ENCODE measurements at regions not wholly inside any gene's neighbourhood (a gene's known extent, or its start where the extent isn't known, plus 50 kb on each side); places are given as distances from the start of the nearest gene placed in this dataset.
"Not testable (repeated sequence)": the region's sequence is repeated elsewhere in the genome, so short reads cannot be mapped to it uniquely, and the experiment has no call there.

DNA sequence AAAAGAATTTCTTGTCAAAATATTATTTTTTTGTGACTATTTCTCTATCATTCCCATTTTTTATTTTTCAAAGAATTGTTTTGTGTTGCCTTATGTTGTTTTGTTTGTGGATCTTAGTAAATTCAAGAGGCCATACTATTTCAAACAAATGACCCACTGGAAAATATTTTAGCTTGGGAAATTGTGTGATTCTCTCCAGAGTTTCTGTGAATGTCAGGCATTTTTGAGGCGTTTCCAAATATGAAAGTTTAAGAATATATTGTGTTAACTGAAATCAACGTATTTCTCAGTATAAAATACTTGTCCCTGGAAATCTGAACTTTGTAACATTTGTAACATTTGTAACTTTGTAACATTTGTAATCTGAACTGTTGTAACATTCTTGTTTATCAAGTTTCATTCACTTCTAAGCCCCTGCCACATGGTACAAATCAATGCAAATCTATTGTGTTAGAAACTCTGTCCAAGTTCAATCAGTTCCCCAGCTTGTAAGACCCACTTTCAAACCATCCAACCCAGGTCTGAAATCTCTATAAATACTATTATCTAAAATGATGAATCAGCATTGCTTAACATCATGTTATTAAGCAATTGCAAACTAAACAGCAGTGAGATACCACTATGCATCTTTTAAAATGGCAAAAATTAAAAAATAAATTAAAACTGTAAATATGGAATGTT is 465.4 kb upstream of the GRID2 start:
- no peak for DNase-seq (ENCODE audit: low read depth, low spot score)

DNA sequence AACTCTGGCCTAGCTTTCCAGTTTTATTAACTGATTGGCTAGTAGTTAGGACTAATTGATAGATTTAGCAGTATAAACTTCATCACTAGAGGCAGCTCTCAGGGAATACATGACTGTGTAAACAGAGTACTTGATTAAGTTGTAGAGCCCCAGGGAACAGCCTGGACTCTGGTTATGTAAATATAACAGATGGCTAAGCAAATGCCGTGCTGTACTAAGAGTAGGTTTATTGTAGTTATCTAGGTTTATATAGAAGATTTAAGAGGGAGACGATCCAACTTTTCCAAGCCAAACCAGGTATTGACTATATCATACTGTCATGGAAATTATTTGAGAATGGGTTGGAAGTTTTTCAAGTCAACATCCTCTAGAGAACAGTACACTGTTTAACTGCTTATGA is 463.4 kb upstream of the GRID2 start:
- DNase-seq (ENCODE audit: low read depth, low spot score) = no peak

DNA sequence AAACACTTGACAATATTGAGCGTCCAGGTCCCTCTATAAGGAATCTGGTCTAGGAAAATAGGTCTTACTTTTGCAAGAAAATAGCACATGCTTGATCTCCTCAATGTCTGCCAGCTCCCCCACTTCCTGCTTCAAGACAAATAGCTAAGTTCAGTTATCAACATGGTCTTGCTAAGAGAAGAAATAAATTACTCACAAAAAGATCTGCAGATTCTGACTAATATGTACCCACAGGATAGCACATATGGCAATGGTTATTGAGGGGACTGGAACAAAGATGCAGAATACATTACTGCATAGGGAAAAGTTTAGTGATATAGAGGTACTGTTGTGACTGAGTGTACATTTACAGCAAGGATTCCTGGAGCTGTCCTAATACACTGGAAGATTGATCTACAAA is 457.5 kb upstream of the GRID2 start:
- DNase-seq (ENCODE audit: low read depth, low spot score) = no peak

DNA sequence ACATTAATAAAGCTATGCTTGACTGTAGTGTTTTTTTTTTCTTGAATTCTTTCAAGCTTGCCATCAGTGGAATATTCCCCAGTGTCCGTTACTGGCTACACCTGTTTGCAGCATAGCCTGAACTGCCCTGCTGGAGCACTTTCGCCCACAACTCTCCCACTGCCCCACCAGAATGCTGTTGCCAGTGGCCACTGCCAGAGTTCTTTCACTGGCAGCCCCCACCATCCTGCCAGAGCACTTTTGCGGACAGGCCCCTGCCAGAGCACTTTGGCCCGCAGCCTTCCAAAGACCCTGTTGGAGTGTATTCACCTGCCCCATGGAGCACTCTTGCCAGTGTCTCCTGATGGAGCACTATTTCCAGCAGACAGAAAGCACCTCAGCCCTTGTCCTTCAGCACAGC is 452.3 kb upstream of the GRID2 start:
- no peak for DNase-seq (ENCODE audit: low read depth, low spot score)

DNA sequence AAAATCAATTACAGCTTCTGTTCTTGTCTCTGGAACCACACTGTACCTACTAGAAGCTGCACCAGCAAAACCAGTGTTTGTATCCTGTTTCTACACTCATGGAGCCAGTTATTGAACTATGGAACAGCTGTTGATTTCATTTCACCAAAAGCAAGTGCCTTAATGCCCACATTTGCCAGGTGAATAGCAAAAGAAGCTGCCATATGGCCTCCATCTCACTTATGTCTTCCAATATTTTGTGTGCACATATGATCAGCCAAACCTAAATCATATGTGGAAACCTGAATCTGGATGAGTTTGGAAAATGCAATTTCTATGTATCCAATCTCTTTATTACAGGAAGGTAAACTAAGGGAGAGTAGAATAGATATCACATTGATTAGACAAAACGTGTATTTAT is 415.8 kb upstream of the GRID2 start:
- DNase-seq (ENCODE audit: low read depth, low spot score) = no peak

DNA sequence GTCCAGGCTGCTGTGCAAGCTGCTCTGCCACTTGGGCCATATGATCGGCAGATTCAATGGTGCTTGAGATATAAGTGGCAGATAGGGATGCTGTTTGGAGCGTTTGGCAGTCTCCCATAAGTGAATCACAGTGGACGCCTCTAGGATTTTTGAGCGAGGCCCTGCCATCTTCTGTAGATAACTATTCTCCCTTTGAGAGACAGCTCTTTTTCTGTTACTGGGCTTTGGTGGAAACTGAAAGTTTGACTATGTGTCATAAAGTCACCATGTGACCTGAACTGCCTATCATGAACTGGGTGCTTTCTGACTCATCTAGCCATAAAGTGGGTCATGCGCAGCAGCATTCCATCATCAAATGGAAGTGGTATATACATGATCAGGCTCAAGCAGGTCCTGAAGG is 412.5 kb upstream of the GRID2 start:
- not testable (repeated sequence) for DNase-seq (ENCODE audit: low read depth, low spot score)

DNA sequence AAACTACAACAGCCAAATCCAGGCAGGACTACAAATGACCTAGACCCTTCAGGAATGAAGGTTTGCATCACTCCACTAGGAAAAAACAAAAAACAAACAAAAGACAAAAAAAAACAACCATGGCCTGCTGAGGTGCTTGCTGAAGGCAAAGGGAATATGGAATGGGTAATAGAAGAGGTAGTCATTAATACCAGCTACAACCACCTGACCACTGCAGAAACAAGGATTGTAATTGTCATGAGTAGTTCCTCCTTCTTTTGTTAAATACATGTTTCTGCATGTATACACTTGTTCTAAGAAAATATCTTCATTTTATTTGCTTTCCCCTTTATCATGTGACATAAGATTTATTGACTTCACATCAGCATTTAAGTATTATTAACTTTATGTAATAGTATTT is 409.8 kb upstream of the GRID2 start:
- DNase-seq (ENCODE audit: low read depth, low spot score) = no peak

DNA sequence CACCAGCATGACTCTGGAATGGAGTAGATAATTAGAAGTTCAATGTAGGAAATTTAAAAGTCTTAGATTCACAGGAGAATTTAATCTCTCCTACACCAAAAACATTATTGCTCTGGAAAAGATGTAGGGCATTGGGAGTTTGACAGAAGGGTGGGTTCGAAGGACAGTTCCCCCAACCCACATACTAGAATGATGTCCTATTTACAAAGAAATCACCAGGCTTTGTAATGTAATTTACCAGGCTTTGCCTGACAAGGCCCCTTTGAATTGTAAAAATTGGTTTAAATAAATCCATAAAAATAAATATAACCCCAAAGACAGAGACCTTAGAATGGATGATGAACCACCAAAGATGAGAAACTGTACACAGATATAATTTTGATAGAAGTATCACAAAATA is 399.2 kb upstream of the GRID2 start:
- no peak for DNase-seq (ENCODE audit: low read depth, low spot score)

DNA sequence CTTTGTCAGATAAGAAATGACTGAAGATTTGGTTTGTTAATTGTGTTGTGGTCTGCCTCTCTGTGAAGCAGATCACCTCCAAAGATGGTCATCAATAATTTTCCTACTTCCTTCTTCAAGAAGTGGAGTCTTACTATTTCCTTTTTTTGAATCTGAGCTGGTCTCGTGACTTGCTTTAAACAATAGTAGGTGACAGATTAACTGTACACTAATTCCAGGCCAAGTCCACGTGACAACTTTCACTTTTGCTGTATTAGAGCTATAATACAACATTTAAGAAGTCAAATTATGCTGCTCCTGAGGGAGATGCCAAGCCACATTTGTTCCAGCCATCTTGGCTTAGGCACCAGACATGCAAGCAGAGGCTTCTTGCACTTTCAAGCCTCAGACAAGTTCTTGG is 393.8 kb upstream of the GRID2 start:
- no peak for DNase-seq (ENCODE audit: low read depth, low spot score)

DNA sequence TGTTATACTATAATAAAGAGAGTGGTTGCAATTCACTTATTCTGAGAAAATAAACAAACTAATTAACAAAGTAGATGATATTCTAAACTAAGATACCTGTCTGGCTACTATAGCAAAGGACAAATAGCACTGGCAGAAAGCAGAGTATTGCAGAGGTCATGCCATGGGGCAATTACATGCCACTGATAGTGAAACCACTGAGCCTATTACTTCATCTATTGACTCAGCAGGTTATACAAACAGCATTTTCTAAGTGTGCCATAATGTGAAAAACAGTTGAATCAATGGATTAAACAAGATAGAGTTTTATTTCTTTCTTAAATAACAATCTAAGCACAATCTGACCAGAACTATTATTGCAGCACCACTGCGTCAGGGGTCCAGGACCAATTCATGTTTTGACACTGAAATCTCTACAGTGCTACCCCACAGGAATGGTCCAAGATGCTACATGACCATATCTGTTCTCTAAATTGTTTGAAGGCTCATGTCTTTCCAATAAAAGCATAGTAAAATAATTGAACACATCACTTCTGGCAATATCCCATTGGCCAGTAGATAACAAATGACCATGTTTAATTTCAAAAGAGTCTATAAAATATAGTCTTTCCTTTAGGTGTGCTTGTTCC is 389.5 kb upstream of the GRID2 start:
- DNase-seq (ENCODE audit: low read depth, low spot score) = no peak

DNA sequence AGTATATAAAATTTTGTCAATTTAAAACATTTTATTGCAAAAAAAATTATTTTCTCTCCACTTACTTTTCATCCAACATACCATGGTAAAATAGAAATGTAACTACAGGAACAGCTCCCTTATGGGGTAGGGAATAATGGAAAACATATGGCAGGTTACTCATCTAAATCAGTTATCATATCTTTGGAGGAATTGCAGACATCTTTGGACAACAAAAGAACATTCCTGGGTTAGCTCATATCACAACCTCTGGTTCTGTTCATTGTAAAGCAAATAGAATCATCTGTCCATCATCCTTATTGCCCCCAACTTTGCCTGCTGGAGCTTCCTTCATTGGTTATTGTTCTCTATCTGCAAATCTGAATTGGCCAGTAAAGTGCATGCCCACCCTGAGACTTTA is 387.5 kb upstream of the GRID2 start:
- DNase-seq (ENCODE audit: low read depth, low spot score) = no peak

DNA sequence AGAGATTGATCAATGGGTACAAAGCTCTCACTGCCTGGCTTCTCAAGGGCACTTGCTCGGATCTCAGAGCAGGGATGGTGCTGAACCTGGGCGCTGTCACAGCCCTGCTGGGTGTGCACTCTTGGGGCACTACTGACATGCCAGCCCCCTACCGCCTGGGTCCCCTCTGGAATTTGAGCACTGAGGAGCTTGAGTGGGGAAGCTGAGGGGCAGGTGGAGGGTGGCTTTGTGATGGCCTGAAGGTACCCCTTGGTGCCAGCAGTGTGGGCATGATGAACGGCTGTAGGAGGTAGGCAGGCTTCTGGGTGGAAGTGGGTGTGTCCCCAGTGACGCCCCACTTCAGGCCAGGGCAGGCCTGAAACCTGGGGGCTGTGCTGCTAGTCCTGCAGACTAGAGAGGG is 379.1 kb upstream of the GRID2 start:
- no peak for DNase-seq (ENCODE audit: low read depth, low spot score)

DNA sequence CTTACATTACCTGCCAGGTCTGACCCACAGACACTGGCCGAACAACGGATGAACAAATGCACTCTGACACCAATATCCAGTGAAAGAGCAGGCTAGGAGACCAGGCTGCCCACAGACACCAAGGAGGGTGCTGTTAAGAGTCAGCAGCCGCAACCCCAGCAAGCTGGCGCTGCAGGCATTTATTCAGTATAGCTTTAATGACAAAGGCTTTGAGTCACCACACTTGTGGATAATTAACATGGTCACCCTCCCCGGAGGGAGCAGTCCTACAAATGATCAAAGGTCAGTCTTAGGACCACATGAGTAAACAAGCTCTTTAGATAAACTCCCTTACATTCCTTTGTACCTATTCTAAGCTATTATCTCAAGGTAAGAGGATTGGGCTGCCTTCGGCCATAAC is 368.5 kb upstream of the GRID2 start:
- no peak for DNase-seq (ENCODE audit: low read depth, low spot score)

DNA sequence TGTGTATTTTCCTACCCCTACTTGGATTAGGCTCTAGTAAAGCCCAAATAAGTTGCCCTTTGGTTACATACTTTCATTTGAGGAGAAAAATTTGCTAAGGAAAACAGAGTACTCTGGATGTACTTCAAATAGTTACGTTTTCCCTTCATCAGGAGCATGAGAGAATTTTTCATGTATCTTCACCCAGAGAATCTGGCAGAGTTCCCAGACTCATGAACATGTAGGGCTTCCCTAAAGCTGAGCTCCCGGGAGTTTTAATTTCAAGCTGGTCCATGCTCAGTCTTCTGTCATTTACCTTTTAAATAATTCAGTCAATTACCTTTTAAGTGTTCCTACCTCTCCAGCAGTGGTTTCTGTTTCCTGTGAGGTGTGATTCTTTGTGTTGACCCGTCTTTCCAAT is 367.5 kb upstream of the GRID2 start:
- DNase-seq (ENCODE audit: low read depth, low spot score) = no peak

DNA sequence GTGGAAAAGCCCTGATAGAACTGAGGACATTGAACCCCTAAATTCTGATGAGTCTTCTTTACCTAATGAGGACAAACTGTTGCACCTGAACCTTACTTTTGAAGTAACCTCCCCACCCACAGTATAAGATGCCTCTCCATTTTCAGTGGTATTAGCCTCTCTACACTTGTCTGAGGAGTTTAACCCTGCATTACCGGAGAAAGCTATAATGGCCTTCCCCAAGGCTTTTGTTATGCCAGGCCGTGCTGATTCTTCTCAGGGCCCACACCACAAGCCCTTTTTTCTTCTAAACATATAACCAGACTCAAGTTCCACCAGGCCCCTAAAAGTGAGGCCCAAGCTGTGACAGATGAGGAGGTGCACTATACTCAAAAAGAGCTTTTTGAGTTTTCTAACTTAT is 345.8 kb upstream of the GRID2 start:
- no peak for DNase-seq (ENCODE audit: low read depth, low spot score)

DNA sequence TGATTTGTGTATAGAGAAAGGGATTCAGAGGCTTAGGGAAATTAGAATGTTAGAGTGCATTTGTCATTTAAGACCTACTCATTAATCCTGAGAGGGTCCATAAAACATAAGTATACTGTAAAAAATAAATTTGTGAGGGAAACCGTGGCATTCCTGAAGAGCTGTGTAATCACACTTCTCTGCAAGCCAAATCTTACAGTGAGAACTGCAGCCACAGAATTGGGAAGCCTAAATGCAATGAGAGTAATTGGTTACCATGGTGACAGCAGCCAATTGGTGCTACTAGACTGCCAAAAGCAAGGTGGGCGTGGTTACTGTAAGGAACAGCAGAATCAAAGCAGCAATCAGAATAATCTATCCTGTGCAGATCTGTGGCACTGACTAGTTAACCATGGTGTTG is 345.2 kb upstream of the GRID2 start:
- DNase-seq (ENCODE audit: low read depth, low spot score) = peak; percentile 35

DNA sequence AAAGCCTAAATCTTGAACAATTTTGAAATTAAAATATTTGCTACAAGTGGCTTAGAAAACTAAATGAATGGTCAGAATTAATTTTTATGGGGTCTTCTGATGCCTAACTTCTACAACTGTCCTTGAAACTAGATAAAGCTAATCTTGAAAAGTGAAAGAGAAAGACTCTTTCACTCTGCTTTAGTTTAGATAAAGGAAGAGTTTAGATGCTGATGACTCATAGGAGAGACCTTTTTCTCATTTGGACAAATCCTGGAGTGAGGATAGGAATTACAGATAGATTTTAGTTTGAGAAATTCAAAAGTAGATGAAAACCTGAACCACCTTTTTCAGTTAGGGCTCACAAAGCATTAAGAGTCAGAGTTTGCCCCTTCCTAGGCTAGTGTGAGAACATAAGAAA is 342.3 kb upstream of the GRID2 start:
- no peak for DNase-seq (ENCODE audit: low read depth, low spot score)

DNA sequence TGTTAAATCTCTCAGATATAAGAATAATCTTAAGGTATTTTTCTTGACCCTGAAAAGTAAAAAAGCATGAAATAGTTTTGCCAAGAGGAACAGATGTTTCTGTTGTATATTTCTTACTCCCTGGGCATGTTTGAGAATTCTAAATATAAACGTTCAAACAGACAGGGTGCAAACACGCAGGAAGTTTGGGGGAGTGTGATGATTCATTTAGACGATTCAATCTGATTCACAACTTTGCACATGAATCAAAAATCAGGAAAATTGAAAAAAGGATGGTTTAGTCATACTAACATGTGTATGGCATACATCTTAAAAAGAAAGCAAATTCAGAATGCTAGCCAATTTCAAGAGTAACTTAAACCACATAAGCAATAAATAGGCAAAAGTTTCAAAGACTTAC is 340.3 kb upstream of the GRID2 start:
- DNase-seq (ENCODE audit: low read depth, low spot score) = no peak

DNA sequence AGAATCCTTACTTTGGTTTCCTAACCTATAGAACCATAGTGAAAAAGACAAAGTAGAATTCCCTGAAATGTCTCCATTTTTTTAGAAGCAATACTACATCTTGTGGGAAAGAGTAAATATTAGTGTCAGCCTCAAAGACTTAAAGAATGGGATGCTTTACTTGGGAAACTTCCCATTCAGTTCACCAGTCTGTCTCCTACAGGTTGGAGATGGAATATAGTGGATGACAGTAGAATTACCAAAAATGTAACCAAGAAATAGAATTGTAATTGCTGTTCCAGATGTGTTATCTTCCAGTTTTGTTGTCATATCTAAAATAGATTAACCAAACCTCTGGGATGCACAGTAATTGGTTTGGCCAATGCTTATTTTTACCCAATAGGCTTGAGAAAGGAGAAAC is 338.6 kb upstream of the GRID2 start:
- DNase-seq (ENCODE audit: low read depth, low spot score) = no peak

DNA sequence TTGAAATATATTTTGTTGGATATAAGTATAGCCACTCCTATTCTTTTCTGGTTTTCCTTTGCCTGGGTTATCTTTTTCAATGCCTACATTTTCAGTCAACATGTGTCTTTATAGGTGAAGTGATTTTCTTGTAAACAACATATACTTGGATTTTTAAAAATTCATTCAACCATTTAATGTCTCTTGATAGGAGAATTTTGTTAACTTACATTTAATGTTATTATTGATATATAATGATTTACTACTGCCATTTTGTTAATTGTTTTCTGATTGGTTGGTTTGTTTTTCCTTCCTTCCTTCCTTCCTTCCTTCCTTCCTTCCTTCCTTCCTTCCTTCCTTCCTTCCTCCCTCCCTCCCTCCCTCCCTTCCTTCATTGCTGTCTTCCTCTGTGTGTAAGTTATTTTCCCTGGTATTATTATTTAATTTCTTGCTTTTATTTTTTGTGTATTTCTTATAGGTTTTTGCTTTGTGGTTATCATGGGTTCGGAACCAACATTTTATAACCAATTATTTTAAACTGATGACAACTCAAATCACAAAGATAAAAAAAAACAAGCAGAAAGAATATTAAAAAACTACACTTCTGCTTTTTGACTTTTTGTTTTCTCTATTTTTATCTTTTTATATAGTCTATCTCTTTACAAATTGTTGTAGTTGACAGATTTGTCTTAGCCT is 330.1 kb upstream of the GRID2 start:
- no peak for DNase-seq (ENCODE audit: low read depth, low spot score)

DNA sequence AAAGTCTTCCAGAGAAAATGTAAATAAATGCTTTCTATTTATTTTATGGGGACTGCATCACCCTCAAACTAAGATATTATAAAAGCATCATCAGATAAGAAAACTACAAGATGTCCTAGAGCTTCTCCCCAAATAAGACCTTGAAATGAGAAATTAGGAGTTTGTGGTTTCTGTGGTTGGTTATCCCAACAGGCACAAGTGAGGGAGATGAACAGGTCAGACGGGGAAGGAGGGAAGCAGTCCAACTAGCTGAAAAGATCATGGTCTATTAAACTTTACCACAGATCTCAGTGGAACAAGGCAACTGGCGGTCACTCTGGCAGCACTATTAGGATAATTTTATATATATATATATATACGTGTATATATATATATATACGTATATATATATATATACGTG is 319.3 kb upstream of the GRID2 start:
- DNase-seq (ENCODE audit: low read depth, low spot score) = no peak

DNA sequence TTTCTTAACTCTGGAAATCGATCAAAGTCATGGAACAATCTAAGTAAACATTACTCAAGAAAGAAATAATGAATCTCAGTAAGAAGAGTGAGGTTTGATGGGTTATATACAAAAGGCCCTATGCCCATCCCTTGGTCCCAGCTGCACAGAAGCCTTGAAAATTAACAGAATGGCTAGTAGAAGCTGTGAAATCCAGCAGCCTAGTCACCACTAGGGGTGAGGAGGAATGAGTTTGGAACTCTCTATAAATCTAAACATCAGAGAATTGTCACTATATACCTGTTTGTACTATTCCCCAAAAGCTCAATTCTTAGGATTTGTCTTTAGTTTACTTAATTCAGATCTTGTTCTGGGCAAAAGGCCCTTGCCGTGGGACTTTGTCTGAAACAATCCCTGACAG is 313.9 kb upstream of the GRID2 start:
- no peak for DNase-seq (ENCODE audit: low read depth, low spot score)

DNA sequence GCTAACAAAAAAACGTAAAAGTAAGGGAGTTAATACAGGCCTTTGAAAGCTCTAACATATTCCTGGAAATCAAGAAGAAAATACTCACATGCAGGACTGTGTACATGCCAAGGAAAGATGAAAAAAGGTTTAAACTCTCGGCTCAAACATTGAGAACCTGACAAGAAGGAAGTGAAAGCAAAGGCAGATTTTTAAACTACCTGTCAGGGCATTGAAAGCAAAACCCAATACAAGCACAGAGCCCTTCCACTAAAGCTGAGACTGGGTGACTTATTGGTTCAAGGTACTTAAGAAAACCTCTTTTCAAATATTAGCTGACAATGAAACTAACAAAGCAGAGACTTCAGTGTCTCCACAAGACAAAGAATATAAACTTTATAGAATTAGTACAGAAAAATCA is 313.0 kb upstream of the GRID2 start:
- DNase-seq (ENCODE audit: low read depth, low spot score) = no peak
